NB4 (cell line): ENCODE measurements at regions not wholly inside any gene's neighbourhood (a gene's known extent, or its start where the extent isn't known, plus 50 kb on each side); places are given as distances from the start of the nearest gene placed in this dataset.

ENCODE experiments used
- MYC ChIP-seq: IDR thresholded peaks from 2 replicates; pipeline ENCODE4 v1.6.1; 2011; ENCODE audit warnings: low read depth, low read length
- POLR2A ChIP-seq: IDR thresholded peaks from 2 replicates; pipeline ENCODE4 v1.6.1; 2011; ENCODE audit warnings: mild to moderate bottlenecking; ENCODE audit not compliant: insufficient read length; ENCODE audit errors: extremely low read depth
- TF ChIP-seq, protein P1 (sequence below): IDR thresholded peaks from one replicate; pipeline ENCODE4 v1.5.1; 2012; ENCODE audit warnings: low read depth, low read length
- TF ChIP-seq, protein P2 (sequence below): IDR thresholded peaks from 2 replicates; pipeline ENCODE4 v1.6.1; 2011; ENCODE audit warnings: low read depth, low read length

DNA sequence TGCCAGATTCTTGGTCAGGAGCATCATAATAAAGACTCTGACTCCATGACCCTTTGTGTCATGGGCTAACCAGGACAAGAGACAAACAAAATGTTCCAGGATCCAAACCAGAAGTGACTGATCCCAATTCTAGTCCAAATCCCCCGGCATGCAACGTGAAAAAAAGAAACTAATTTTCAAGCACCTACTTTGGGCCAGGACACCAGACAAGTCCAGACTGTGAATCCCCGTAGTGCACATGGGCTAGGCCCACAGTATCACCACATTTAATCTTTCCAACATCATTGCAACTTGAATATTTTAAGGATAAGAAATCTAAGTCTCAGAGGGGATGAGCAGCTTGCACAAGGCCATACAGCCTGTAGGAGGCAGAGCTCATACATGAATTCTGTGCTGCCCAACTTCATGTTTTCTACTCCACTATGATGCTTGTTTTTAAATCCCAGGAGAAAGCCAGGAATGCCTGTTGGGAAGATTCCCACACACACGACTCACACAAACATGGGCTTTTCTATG is 365.7 kb downstream of the NPIPA8 start:
- TF ChIP-seq, protein P1, sequence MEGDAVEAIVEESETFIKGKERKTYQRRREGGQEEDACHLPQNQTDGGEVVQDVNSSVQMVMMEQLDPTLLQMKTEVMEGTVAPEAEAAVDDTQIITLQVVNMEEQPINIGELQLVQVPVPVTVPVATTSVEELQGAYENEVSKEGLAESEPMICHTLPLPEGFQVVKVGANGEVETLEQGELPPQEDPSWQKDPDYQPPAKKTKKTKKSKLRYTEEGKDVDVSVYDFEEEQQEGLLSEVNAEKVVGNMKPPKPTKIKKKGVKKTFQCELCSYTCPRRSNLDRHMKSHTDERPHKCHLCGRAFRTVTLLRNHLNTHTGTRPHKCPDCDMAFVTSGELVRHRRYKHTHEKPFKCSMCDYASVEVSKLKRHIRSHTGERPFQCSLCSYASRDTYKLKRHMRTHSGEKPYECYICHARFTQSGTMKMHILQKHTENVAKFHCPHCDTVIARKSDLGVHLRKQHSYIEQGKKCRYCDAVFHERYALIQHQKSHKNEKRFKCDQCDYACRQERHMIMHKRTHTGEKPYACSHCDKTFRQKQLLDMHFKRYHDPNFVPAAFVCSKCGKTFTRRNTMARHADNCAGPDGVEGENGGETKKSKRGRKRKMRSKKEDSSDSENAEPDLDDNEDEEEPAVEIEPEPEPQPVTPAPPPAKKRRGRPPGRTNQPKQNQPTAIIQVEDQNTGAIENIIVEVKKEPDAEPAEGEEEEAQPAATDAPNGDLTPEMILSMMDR: no peak
- TF ChIP-seq, protein P2, sequence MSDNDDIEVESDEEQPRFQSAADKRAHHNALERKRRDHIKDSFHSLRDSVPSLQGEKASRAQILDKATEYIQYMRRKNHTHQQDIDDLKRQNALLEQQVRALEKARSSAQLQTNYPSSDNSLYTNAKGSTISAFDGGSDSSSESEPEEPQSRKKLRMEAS: no peak
- TF ChIP-seq MYC (no peak), POLR2A (no peak)
